ENCODE measurements at regions not wholly inside any gene's neighbourhood (a gene's known extent, or its start where the extent isn't known, plus 50 kb on each side); places are given as distances from the start of the nearest gene placed in this dataset.
"Not testable (repeated sequence)": the region's sequence is repeated elsewhere in the genome, so short reads cannot be mapped to it uniquely, and the experiment has no call there.

DNA sequence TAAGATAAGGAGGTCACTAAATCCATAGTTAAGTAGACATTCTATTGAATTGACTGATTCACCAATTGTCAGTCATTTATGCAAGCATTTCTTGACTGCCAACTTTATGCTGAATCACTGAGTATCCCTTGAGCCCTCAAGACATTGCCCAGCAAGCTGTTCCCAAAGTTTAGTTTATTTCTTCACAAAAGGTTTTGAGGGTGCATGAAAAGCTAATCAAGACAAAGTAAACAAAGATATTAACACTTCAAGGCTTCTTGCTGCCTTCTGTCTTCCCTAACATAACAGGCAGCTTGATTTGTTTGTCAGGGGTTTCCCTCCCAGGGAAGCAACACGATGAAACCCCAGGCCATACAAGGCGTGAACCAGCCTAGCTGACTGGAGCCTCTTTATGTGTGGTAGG, 374.4 kb downstream of the SPRY2 start:
- DNase-seq, result no peak

DNA sequence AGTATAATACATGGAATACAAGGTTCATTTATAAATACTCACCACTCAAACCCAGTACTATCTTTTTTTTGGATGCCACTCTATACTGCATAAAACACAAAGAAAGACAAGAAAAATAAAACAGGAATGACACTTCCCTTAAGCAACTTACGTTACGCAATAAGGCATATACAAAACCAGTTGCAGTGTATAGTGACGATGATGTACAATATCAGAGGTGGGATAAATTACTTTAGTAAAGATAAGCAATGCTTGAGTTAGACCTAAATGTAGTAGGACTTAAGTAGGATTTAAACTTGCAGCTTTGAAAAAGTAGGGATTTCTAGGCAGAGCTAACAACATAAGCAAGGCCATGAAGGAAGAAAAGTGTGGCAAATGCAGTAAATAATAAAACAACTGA, 374.9 kb downstream of the SPRY2 start:
- DNase-seq, result no peak

DNA sequence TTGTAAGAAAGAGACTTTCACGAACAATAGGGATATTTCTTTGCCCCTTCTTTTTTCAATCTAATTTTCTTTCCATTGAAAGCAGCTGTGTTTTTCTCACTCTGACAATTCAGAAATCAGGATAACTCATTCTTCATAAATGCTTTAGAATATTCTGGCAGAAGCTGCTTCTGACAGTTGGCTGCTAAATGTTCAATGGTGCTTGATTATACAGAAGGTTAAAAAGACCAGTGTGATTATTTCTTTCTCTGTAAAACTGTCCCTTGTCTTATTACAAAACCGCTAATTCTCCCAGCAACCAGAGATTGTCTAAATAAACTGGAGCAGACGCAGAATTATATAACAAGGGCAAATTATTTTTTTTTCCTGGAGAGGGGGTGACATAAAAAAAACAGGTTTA, 394.4 kb downstream of the SPRY2 start:
- DNase-seq, result no peak

DNA sequence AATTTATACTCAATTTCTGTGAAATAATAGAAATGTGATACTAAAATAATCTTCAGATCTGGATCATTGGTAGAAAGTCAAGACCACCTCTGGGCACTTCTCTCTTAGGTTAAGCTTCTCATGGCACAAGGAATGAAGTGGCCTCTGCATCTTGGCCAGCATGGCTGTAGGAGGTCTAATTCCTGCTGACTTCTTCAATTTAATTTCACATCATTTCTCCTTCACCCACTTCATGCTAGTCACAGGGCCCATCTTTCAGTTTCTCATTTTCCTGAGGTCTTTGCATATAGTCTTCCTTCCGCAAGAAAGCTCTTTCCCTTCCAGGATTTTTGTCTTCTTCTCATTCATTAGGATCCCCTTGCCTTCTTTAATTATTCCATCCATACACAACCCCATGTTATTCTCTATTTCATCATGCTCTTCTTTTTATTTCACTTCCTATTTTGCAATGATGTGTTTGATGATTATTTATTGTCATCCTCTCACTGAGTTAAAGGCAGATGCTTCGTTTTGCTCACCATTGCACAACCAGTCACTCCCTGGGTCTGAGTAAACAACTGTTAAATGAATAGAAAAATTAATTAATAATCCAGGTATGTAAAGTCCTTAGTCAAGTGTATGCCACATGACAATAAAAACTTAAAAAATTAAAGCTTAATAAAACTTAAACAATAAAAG, 397.4 kb downstream of the SPRY2 start:
- no peak for DNase-seq

DNA sequence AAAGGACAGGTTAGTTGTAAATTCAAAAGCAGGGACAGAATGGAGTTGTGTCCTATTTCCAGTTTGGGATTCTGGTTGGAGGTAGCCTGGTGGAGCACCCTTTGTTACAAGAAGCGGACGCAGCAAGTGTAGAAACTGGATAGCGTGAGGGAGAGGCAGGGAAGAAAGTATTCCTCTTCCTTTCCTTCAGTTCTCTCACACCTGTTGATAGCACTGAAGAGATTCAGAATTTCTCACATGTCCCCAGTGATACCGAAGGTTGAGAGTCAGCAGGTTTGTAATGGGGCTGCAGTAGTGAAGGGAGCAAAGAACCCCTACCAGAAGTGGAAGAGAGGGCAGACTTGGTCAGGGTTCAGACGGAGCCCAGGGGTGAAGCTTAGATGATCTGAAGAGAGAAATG, 399.2 kb downstream of the SPRY2 start:
- DNase-seq, result no peak

DNA sequence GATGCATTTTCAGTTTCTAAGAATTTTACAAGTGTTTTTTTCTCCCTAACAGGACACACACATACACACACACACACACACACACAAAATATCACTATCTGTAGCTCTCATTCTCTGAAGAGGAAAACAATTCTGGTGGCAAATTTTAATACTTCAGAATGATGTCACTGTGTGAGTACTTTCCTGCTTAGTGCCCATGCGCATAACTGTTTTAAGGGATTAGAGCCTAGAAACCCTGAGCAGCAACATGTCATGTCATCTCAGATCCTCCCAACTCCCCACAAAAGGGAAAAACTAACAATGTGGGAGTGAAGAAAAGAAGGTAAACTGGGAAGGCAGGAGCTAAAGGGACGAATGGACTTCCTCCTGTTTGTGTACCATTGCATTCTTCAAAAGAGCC, 401.2 kb downstream of the SPRY2 start:
- no peak for DNase-seq

DNA sequence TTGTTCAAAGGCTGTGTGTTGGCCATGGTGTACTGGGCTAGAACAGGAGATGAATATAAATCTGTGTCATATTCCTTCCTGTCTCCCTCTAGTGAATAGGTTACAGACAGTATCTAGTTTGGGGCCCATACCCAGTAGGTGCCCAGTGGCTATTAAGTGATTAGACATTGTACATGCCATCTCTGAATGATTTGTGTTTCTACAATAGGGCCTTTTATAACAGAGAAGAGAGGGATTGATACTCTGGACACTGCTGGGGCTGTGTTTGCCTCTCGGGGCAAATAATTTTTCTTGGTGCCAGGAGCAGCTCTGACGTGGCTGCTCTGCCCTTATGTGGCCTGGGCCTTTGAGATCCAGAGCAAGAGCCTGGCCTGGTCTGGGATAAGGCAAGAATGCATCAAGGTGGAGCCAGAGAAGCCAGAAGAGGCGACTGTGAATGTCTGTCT, 403.1 kb downstream of the SPRY2 start:
- no peak for DNase-seq

DNA sequence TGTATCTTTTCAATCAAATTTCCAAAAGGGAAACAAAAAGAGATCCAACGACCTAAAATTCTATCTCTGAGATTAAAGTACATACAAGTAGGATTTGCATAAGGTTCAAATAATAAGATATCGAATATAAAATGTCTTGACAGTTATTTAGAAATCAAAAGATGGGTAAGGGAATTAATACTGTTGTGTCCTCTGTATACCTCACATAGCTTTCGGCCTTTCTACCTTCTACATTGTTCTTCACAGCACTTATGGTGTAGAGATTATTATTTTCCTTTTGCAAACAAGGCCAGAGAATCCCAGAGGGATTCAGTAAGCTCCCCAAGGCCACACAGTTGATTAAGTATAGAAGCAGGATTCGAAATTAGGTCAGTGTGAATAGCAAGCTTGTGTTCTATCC, 403.6 kb downstream of the SPRY2 start:
- DNase-seq, result no peak

DNA sequence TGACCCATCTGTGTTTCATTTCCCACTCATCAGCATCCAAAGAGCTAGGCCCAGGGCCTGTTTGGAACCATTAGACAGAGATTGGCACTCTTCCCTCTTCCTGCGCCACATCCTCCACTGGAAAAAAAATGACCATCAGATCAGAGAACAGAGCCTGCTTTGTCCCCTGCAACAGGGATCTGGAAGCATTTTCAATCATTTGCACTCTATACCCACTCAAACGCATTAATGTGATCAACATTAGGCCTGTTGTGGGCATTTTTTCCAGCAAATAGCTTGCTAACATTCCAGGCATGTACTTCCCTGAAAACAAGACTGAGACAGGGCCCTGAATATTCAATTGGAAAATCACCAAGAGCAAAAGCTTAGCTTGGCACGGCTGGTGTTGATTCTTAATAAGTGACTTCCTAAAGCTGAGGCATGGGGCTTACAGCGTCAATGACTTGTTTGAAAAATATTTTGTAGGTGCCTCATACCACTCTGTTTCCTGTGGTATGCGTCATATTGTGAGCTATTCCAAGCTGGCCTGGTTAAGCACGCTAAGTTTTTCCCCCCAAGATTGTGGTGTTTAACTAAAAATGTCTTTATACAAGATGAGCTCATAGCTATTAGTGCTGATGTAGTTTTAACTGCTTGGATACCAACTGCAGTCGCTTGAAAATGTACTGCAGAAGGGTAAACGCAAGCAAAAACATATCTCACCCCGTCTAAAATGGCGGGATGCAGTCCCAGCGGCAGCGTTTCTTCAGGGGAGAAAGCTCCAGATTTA, 404.4 kb downstream of the SPRY2 start:
- no peak for DNase-seq

DNA sequence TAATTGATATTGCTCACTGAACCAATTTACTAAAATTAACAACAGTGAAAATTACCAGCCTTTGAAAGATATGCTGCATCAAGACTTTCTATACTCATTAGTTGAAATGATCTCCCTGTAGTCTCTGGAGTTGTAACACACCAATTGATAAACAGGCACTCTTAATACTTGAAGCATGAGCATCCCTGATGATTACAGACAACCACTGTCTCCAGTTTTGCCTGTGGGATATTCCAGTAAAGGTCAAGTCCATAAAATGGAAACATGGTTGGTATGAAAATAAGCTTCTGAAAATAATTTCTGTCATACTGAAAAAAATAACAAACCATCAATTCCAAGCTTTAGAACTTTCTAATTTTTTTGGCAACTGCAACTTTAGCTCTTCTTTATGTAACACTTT, 405.8 kb downstream of the SPRY2 start:
- DNase-seq, result no peak

DNA sequence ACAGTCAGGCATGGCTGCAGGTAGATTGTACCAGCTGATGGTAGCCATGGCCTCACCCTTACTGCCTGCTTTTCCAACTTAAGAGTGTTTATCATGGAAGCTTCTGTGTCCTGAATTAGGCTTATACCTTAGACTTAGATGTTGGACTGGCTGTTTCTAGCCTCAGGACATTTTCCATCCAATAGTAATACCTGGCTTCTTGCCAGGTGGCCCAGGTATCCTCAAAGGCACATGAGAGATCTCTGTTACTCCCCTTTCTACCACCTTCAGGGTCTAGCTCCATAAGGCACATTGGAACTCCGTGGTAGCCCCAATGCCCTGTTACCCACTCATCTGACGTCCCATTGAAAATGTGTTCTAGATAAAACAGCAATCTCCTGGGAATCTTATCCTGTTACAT, 407.5 kb downstream of the SPRY2 start:
- DNase-seq, result no peak

DNA sequence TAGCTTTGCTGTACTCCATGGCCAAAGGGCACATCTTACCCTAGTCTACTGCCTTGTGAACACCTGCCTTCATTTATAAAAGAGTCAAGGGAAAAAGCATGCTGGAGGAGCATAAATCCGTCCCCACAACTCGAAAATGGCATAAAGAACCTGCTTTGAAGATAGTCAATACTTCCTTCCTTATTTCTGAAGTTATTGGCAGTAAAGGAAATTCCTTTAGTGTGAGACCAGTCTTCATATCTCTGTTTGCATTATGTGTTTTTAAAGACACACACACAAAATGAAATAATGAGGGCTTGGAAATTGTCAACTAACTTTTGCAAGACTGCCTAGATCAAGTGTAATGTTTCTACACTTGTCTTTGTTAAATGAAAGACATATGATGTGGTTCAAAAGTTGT, 408.4 kb downstream of the SPRY2 start:
- no peak for DNase-seq

DNA sequence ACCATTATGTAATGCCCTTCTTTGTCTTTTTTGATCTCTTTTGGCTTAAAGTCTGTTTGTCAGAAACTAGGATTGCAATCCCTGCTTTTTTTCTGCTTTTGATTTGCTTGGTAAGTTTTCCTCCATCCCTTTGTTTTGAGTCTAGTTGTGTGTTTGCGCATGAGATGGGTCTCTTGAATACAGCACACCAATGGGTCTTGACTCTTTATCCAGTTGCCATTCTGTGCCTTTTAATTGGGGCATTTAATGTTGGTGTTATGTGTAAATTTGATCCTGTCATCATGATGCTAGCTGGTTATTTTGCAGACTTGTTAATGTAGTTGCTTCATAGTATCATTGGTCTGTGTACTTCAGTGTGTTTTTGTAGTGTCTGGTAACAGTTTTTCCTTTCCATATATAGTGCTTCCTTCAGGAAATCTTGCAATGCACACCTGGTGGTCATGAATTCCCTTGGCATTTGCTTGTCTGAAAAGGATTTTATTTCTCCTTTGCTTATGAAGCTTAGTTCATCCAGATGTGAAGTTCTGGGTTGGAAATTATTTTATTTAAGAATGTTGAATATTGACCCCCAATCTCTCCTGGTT, 416.9 kb downstream of the SPRY2 start:
- not testable (repeated sequence) for DNase-seq

DNA sequence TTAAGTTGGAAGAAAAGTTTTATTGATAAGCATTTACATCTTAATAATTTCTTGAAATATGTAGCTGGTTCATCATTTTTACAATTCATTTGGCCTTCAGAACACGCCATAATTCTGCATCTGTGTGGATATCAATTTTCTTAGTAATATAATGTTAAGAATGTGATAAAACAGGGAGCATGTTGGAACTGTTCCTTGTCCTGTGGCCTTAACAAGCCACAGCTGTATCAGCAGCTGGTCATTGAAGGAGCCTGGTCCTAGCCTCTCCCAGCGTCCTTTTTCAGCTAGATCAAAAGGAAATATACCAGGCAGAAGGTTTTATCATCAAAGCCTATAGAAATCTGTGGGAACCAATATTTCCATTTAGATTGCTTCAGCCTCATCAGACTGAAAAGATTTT, 421.8 kb downstream of the SPRY2 start:
- no peak for DNase-seq

DNA sequence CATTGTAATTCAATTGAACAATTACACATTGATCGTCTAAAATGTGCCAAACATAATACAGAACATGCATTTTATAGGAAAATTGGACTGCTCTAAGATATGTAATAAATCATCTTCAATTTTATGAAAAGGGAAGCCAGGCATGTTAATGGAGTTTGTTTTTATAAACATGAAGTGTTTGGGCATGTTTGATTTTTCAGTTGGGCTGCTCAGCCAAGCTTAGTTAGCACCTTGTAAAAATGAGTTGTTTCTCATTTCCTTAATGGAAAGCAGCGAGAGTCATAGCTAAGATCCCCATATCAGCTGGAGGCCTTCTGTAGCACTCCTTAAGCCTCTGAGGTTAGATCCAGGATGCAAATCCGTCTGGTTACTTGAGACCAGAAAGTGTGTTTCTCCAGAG, 422.3 kb downstream of the SPRY2 start:
- DNase-seq, result no peak

DNA sequence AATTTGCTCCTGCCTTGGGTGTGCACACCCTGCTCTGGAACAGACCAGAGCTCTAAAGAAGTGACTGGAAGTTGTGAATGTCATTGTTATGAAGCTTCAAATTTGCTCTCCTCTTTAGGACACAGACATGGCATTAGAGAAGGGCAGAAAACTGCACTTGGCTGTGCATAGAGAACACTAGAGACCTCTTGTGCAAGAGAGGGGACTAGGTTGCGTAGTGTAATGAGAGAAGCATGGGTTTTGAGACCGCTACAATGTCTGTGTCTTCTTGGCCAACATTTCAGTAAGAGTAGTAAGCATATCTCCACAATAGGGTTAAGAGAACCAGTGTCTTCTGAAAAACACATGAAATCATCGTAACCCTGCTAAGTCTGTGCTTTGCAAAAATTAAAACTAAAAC, 423.3 kb downstream of the SPRY2 start:
- no peak for DNase-seq

DNA sequence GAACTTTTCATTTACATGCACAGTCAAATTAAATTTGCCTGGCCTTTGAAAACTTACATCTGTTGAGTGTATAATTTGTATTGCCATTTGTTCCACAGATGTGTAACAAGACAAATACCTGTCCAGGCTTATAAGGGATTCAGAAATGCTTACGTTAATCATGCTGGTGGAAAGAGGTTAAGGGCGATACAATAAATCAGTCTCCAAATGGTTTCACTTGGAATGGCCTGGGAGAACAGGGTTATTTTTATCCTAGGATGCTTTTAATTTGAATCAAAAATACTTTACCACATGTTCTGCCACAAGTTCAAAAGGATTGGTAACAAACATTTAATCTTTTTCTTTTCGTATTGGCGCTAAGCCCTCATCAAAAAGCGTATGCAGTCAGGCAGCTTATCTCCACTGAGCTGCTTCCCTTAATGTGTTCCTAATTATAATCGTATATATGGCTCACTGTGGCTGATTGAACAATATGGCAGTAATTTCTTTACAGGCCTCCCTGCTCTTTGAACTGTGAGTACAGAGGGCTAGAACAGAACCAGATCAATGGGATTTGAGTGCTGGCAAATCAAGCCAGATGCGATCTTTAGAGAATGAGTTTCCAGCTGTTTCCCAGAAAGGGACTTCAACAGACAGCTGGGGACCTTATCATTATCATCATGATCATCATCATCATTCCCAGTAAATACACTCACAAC, 425.7 kb downstream of the SPRY2 start:
- no peak for DNase-seq

DNA sequence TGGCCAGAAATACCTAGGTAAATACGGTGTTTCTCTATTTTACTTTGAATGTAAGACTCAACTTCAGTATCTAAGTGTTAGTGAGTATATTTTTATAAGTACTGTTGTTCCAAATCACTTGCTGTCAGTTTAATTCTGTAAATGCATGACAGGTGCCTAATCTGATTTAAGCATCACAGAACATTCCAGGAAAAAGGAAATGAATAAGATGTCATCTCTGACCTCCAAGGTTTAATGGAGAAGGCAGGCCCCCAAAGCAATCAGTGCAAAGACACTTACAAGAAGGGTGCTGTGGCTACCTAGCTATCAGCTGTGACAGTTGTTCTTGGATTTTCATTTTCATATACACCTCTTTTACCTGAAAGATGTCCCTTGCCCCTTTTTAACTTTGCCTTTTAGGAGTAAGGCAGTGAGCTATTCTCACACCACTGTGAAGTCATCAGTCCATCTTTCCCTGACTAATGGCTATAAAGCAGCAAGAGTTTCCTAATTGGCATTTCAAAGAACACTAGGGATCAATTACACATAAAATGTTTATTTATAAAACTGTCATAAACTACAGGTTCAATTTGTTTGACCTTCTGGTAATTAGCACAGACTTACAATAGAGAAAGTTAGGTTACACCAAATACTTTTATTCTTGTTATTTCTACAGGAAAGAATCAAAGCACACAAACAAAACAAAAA, 427.6 kb downstream of the SPRY2 start:
- no peak for DNase-seq

DNA sequence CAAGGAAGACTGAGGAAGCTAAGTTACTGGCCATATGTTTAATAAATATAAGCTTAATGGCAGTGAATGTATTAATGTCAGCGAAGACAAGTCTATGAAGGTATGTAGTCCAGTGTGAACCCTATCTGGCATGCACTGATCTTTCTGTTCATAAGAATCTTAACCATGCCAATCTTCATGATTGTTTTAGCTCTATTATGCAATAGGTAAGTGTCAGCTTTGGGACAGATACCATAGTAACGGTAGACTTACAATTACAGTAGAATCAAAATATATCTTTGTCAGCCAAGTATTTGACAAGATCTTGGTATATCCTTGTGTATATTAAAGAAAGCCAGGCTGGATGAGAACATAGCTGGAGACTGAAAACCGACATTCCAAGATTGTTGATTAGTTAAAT, 428.5 kb downstream of the SPRY2 start:
- no peak for DNase-seq

DNA sequence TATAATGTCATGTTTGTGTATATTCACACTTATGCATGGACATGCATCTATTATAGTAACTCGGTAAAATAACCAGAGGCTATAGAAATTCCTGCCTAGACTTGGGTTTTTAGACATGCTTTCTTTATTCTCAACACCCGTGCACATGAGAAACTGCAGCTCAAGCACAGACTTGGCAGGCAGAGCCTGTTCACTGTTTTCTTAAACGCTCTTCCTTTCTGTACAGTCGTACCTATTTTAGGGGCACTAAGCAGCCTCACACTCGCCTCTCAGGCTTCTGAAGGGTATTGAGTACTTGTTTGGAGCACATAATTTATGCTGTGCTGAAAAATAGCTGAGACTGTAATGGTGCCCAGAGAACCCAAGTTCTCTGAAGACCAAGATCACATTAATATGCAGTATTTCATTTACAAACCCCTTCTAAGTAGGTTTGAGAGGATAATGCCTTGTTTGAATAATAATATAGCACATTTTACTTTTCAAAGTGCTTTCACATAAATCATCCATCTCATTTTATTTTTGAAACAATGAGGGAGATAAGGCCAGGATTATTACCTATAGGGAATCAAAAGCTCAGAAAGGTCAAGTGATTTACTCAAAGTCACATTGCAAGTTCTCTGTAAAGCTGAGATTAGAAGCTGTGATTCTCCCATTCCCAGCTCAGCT, 429.9 kb downstream of the SPRY2 start:
- no peak for DNase-seq

DNA sequence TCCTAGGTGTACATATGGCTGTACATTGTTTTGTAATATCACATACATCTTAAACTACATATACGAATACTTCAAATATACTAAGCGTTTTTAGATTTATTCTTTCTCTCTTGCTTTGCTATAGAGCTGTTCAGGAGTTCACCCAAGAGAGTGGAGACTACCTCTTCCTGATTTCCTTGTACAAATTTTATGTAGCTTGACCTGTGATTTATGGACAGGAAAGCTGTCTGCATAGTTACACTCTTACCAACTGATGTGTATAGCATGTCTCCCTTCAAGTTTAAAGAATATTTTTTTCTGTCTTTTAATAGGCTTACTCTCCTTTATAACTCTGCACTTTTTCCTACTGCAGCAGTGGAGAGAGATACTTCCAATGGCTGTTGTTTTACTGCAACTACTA, 428.7 kb downstream of the NDFIP2 start:
- no peak for DNase-seq

DNA sequence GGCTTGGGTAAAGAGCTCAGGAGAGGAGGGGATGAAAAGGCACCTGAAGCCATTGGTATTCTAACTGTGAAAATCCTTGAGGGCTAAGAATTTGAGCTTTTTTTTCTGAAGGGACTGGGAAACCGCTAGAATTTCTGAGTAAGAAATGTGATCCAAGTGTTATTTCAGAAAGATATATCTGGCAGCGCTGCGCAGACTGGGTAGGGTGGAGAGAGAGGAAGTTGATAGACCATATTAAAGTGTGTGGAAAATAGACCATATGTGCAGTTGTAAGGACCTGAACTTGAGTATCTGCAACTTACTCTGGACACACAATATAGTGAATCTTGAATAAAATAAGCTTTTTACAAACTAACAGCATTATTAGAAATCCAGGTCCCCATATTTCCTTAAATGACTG, 427.4 kb downstream of the NDFIP2 start:
- DNase-seq, result no peak

DNA sequence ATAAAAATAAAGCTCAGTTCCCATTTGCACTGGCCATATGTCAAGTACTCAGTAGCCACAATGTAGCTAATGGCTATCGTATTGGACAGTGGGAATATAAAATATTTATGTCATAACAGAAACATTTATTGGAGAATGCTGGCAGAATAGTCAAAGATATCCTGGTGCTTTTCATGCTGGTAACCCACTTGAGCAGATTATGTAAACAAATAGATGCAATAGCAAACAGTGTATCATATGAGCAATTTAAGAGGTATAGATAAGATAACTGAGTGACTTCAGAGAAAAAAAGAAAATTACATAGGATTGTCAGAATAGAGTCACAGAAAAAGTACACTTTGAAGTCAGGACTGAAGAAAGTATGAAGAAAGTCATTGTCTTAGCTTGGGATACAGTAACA, 426.6 kb downstream of the NDFIP2 start:
- no peak for DNase-seq
